Small intestine (tissue), 7 donors: ENCODE measurements at regions not wholly inside any gene's neighbourhood (a gene's known extent, or its start where the extent isn't known, plus 50 kb on each side); places are given as distances from the start of the nearest gene placed in this dataset.

ENCODE experiments used
- DNase-seq, 2 donors: peaks; one replicate each; pipeline versions ENCODE4 v3.0.0 to v3.0.0-alpha.2; 2013
- FAIRE-seq: peaks from 2 replicates; lab custom pipeline; 2012; peaks lifted over from hg19 to GRCh38; lab: Jason Lieb, UNC
- H3K27ac ChIP-seq, 3 donors: one replicate each; pipeline ENCODE4 v1.5.1; 2013; ENCODE audit warnings: low read length in 2 of 3, mild to moderate bottlenecking in 2 of 3, control low read depth in 1 of 3, inconsistent platforms in 1 of 3, low read depth in 1 of 3, moderate library complexity in 1 of 3
- H3K27me3 ChIP-seq, 3 donors: one replicate each; pipeline ENCODE4 v1.6.1; 2013; ENCODE audit warnings: low read length in 3 of 3, inconsistent platforms in 1 of 3; ENCODE audit not compliant: control insufficient read depth in 3 of 3, insufficient read depth in 3 of 3
- H3K36me3 ChIP-seq, 3 donors: one replicate each; pipeline ENCODE4 v1.6.1; 2013; ENCODE audit warnings: low read length in 3 of 3, inconsistent platforms in 1 of 3, low read depth in 1 of 3, mild to moderate bottlenecking in 1 of 3, moderate library complexity in 1 of 3; ENCODE audit not compliant: control insufficient read depth in 3 of 3, insufficient read depth in 2 of 3
- H3K4me1 ChIP-seq, 3 donors: one replicate each; pipeline ENCODE4 v1.6.1; 2013; ENCODE audit warnings: low read length in 2 of 3, inconsistent platforms in 1 of 3, low read depth in 1 of 3, mild to moderate bottlenecking in 1 of 3, moderate library complexity in 1 of 3; ENCODE audit not compliant: control insufficient read depth in 3 of 3, insufficient read depth in 2 of 3
- H3K4me3 ChIP-seq, 3 donors: one replicate each; pipeline ENCODE4 v1.5.1; 2013; ENCODE audit warnings: low read length in 3 of 3, control low read depth in 1 of 3, inconsistent platforms in 1 of 3, low read depth in 1 of 3, mild to moderate bottlenecking in 1 of 3, moderate library complexity in 1 of 3
- H3K9me3 ChIP-seq, 2 donors: one replicate each; pipeline ENCODE4 v1.6.1; 2013; ENCODE audit warnings: low read depth in 1 of 2, low read length in 1 of 2; ENCODE audit not compliant: control insufficient read depth in 2 of 2, insufficient read depth in 1 of 2
- WGBS, 3 donors: extraction: QIAGEN DNeasy Blood & Tissue Kit; methylation state at CpG; one replicate each; pipeline ENCODE4 v1.1.7; 2013; 5-methylcytosine and 5-hydroxymethylcytosine counted together
- donor health status: healthy with polysubstance abuse.
- donor health status: control.
- donor health status: control.
- donor health status: Bipolar disorder and iron deficiency.
- donor health status: healthy.

GRCh38 chr10:90149563-90149962, 448.2 kb downstream of the KIF20B start:
- Histone ChIP-seq H3K4me3 (no peak overlapping the region), H3K9me3 (no peaks in the 10 kb centered on the region), H3K4me1 (no peaks in the 10 kb centered on the region), H3K27me3 (no peaks in the 10 kb centered on the region), H3K36me3 (no peaks in the 10 kb centered on the region), H3K27ac (no peak overlapping the region)
- DNase-seq (no peak), FAIRE-seq (no peak)
- WGBS, 3 donors, result 91 to 97% (median 97%) methylated on average over 1 of the region's 1 CpG

DNA sequence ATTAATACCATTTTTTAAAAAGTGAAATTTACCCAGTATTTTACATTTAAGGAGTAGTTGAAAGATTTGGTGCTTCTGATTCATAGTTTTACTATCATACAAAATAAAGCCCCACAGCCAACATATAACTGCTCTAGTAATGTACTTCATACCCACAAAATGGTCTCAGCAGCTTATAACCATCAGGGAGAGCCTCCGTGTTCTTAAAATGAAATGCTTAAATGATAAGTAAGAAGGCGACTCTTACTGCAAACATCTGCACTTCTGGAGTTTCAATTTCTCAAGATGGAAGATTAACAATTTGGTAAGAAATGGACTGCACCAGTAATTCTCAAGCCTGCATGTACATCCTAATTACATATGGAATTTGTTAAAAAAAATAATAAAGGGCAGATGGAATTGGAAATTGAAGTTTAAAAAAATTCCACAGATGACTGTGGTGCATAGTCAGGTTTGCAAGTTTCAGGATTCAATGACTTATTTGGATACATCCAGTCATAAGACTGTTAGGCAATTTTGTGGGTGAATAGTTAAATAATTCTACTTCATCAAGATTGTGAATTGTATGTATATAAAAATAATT, 461.0 kb downstream of the KIF20B start:
- no peak for DNase-seq
- no peak for FAIRE-seq
- 86 to 93% (median 92%) methylated on average over 2 of the region's 2 CpGs for WGBS, 3 donors
- Histone ChIP-seq H3K4me3 (no peak overlapping the region), H3K9me3 (no peaks in the 10 kb centered on the region), H3K36me3 (no peaks in the 10 kb centered on the region), H3K4me1 (no peaks in the 10 kb centered on the region), H3K27ac (no peak overlapping the region), H3K27me3 (no peaks in the 10 kb centered on the region)

- H3K9me3 ChIP-seq, result no peaks in the 10 kb centered on the region
- 6 to 35% (median 23%) methylated on average over 1 of the region's 1 CpG for WGBS, 3 donors
- FAIRE-seq (no peak), DNase-seq (no peak)
- H3K4me1 ChIP-seq, result no peaks in the 10 kb centered on the region
- no peaks in the 10 kb centered on the region for H3K36me3 ChIP-seq
- no peaks in the 10 kb centered on the region for H3K27me3 ChIP-seq
- no peak overlapping the region for H3K4me3 ChIP-seq
- H3K27ac ChIP-seq, result no peak overlapping the region
Observed at GRCh38 chr10:90167174-90168064, 466.0 kb downstream of the KIF20B start.

DNA sequence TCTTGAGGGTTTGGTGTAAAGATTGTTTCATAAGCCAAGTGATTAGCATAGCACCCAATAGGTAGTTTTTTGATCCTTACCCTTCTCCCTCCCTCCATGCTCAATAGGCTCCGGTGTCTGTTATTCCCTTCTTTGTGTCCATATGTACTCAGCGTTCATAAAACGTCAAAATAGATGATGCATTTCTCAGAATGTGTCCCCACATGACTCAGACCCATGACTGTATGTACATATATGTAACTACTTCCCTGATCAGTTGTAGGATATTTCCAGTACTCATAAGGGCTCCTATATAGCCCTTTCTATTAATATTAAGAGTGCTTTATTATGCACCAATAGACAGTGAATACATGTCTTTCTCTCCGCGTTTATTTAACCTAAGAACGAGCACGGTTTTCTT, 466.9 kb downstream of the KIF20B start:
- no peaks in the 10 kb centered on the region for H3K4me1 ChIP-seq
- no peak overlapping the region for H3K27ac ChIP-seq
- H3K27me3 ChIP-seq, result no peaks in the 10 kb centered on the region
- FAIRE-seq (no peak), DNase-seq (no peak)
- no peaks in the 10 kb centered on the region for H3K36me3 ChIP-seq
- no peaks in the 10 kb centered on the region for H3K9me3 ChIP-seq
- no peak overlapping the region for H3K4me3 ChIP-seq
- 76 to 83% (median 76%) methylated on average over 7 of the region's 7 CpGs for WGBS, 3 donors

GRCh38 chr10:90171014-90171722, 469.8 kb downstream of the KIF20B start:
- Histone ChIP-seq H3K36me3 (no peaks in the 10 kb centered on the region), H3K9me3 (no peaks in the 10 kb centered on the region), H3K27me3 (no peaks in the 10 kb centered on the region), H3K4me3 (no peak overlapping the region), H3K27ac (no peak overlapping the region), H3K4me1 (no peaks in the 10 kb centered on the region)
- WGBS, 3 donors, result 47 to 66% (median 52%) methylated on average over 2 of the region's 2 CpGs
- no peak for DNase-seq
- FAIRE-seq, result no peak

- Histone ChIP-seq H3K9me3 (no peaks in the 10 kb centered on the region), H3K36me3 (no peaks in the 10 kb centered on the region), H3K4me1 (no peaks in the 10 kb centered on the region), H3K27me3 (no peaks in the 10 kb centered on the region), H3K4me3 (no peak overlapping the region), H3K27ac (no peak overlapping the region)
- DNase-seq (no peak), FAIRE-seq (no peak)
- WGBS, 3 donors, result 74 to 84% (median 74%) methylated on average over 3 of the region's 3 CpGs
Observed at GRCh38 chr10:90174531-90174930, 473.1 kb downstream of the KIF20B start.

DNA sequence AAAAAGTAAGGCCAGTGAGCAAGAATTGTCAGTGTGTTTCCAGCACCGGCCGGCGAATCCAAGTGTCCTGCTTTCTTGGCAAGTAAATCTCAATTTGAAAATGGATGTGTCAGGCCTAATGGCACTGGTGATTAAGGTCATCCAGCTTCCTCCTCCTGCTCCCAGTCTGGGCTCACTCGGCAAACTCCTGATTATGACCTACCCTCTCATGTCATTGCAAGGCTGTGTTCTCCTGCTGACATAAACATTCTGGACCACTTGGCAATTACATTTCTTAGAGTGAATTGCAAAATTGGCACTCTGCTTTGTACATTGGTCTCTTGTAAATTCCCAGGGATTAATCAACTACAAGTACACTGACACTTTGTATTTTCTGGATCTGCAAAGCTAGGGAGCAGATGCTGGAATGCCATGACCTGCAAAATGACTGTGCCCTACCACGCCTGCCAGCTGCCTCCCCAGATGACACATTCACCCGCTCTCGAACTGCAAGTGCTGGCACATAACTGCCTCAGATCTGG, 473.8 kb downstream of the KIF20B start:
- no peak for DNase-seq
- no peaks in the 10 kb centered on the region for H3K4me1 ChIP-seq
- no peaks in the 10 kb centered on the region for H3K36me3 ChIP-seq
- FAIRE-seq, result no peak
- H3K27me3 ChIP-seq, result no peaks in the 10 kb centered on the region
- no peak overlapping the region for H3K4me3 ChIP-seq
- H3K27ac ChIP-seq, result no peak overlapping the region
- H3K9me3 ChIP-seq, result no peaks in the 10 kb centered on the region
- WGBS, 3 donors, result 66 to 91% (median 88%) methylated on average over 7 of the region's 7 CpGs

DNA sequence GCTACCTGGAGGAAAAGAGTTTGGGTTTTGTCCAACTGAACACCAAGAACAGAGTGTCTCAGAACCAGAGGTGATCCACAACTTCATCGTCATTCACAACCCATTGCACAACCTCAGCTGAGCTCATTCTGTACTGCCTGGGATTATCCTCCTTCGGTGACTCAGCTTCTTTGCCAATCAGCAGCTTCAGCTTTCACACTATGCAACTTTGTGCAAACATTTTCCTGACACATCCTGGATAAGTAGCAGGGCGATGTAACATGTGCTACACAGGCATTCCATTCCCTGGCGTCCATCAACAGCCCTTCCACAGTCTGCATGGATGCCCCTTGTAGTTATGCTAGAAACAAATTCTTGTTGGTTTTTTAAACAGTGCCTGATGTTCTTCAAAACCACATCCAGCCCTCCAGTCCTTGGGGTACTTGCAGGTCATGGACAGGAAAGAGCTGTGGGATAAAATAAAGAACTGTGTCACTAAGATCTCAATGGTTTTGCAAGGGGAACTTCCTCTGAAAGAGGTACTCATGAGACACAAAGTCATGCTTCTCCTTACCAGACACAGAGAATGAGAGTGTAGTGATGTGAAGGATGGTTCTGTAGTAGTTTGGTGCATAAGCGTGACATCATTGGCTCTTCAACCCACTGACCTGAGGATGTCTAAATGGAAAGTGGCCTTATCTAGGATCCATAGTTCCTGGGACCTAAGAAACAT, 478.5 kb downstream of the KIF20B start:
- WGBS, 3 donors, result 74 to 78% (median 78%) methylated on average over 5 of the region's 5 CpGs
- DNase-seq (no peak), FAIRE-seq (no peak)
- Histone ChIP-seq H3K9me3 (no peaks in the 10 kb centered on the region), H3K27me3 (no peaks in the 10 kb centered on the region), H3K27ac (no peak overlapping the region), H3K4me3 (no peak overlapping the region), H3K36me3 (no peaks in the 10 kb centered on the region), H3K4me1 (no peaks in the 10 kb centered on the region)
